ENCODE measurements at regions not wholly inside any gene's neighbourhood (a gene's known extent, or its start where the extent isn't known, plus 50 kb on each side); places are given as distances from the start of the nearest gene placed in this dataset.
"Not testable (repeated sequence)": the region's sequence is repeated elsewhere in the genome, so short reads cannot be mapped to it uniquely, and the experiment has no call there.

DNA sequence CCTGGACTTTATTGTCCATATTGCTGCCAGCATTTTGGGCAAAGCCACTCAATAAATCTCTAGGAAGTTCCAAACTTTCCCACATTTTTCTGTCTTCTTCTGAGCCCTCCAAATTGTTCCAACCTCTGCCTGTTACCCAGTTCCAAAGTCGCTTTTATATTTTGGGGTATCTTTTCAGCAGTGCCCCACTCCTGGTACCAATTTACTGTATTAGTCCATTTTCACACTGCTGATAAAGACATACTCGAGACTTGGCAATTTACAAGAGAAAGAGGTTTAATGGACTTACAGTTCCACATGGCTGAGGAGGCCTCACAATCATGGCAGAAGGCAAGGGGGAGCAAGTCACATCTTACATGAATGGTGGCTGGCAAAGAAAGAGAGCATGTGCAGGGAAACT is 53.4 kb downstream of the AHSP start:
- H4K20me1 ChIP-seq (ENCODE audit: insufficient read depth, low read length); H3K36me3 ChIP-seq (replicated peaks; ENCODE audit: insufficient read depth, low read length); H3K9me2 ChIP-seq (replicated peaks; ENCODE audit: insufficient read depth, low read length); H3F3A ChIP-seq (ENCODE audit: insufficient read depth, low read length); H3K9me3 ChIP-seq (replicated peaks; ENCODE audit: insufficient read depth, low read length); H2AFZ ChIP-seq (ENCODE audit: low read length); H3K9ac ChIP-seq (ENCODE audit: low read length); H3K79me2 ChIP-seq (ENCODE audit: low read length); DNase-seq; H3K4me3 ChIP-seq (ENCODE audit: low read length); H3K4me1 ChIP-seq (ENCODE audit: low read length); H3K27me3 ChIP-seq (replicated peaks; ENCODE audit: insufficient read depth, low read length); H3K4me2 ChIP-seq (ENCODE audit: low read depth, low read length); H3K27ac ChIP-seq (ENCODE audit: low read length): not testable (repeated sequence)

DNA sequence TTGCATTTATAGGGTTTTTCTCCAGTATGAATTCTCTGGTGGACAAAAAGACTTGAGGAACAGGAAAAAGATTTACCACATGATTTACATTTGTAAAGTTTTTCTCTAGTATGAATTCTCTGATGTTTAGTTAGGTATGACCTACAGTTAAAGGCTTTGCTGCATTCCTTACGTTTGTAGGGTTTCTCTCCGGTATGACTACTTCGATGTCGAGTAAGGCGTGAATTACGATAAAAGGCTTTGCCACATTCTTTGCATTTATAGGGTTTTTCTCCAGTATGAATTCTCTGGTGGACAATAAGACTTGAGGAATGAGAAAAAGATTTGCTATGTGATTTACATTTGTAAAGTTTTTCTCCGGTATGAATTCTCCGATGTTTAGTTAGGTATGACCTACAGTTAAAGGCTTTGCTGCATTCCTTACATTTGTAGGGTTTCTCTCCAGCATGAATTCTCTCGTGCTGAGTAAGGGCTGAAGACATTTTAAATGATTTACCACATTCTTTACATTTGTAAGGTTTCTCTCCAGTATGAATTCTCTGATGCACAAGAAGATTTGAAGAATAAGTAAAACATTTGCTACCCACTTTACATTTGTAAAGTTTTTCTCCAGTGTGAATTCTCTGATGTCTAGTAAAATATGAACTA is 74.2 kb downstream of the AHSP start:
- H3K27me3 ChIP-seq (replicated peaks; ENCODE audit: insufficient read depth, low read length); H2AFZ ChIP-seq (ENCODE audit: low read length); H3K9me2 ChIP-seq (replicated peaks; ENCODE audit: insufficient read depth, low read length); H3K79me2 ChIP-seq (ENCODE audit: low read length); H3K4me2 ChIP-seq (ENCODE audit: low read depth, low read length); H4K20me1 ChIP-seq (ENCODE audit: insufficient read depth, low read length); H3K4me1 ChIP-seq (ENCODE audit: low read length); H3K9ac ChIP-seq (ENCODE audit: low read length); H3K9me3 ChIP-seq (replicated peaks; ENCODE audit: insufficient read depth, low read length); H3K27ac ChIP-seq (ENCODE audit: low read length); H3F3A ChIP-seq (ENCODE audit: insufficient read depth, low read length); H3K4me3 ChIP-seq (ENCODE audit: low read length); DNase-seq; H3K36me3 ChIP-seq (replicated peaks; ENCODE audit: insufficient read depth, low read length): not testable (repeated sequence)

DNA sequence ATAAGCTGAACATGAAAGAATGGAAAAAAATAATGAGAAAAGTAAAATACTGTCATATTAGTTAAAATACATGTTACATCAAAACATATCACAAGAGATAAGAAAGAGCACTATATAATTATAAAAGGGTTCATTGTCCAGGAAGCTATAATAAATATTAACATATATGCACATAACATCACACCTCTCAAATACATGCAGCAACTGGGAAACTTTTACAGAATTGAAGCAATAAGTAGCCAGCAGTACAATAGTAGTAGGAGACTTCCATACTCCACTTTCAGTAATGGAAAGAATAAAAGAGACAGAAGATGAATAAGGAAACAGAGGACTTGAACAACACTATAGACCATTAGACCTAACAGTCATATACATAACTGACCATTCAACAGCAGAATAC is 90.4 kb downstream of the AHSP start:
- no peak overlapping the region for H3K4me3 ChIP-seq (ENCODE audit: low read length)
- no peaks in the 10 kb centered on the region for H3K4me1 ChIP-seq (ENCODE audit: low read length)
- no peaks in the 10 kb centered on the region for H3K79me2 ChIP-seq (ENCODE audit: low read length)
- TF ChIP-seq, protein P1, sequence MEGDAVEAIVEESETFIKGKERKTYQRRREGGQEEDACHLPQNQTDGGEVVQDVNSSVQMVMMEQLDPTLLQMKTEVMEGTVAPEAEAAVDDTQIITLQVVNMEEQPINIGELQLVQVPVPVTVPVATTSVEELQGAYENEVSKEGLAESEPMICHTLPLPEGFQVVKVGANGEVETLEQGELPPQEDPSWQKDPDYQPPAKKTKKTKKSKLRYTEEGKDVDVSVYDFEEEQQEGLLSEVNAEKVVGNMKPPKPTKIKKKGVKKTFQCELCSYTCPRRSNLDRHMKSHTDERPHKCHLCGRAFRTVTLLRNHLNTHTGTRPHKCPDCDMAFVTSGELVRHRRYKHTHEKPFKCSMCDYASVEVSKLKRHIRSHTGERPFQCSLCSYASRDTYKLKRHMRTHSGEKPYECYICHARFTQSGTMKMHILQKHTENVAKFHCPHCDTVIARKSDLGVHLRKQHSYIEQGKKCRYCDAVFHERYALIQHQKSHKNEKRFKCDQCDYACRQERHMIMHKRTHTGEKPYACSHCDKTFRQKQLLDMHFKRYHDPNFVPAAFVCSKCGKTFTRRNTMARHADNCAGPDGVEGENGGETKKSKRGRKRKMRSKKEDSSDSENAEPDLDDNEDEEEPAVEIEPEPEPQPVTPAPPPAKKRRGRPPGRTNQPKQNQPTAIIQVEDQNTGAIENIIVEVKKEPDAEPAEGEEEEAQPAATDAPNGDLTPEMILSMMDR (IDR thresholded peaks at IDR 0.05; ENCODE audit: low read length) = no peak
- no peak for TF ChIP-seq EZH2phosphoT487 (IDR thresholded peaks at IDR 0.05; ENCODE audit: low read length)
- TF ChIP-seq EZH2 (optimal IDR thresholded peaks at IDR 0.05; ENCODE audit: low read depth, low read length) = no peak
- no peaks in the 10 kb centered on the region for H3F3A ChIP-seq (ENCODE audit: insufficient read depth, low read length)
- H2AFZ ChIP-seq (ENCODE audit: low read length) = no peak overlapping the region
- DNase-seq = no peak
- H3K27ac ChIP-seq (ENCODE audit: low read length) = no peak overlapping the region
- no peak overlapping the region for H3K9ac ChIP-seq (ENCODE audit: low read length)
- H3K4me2 ChIP-seq (ENCODE audit: low read depth, low read length) = no peak overlapping the region
- no peaks in the 10 kb centered on the region for H3K9me3 ChIP-seq (replicated peaks; ENCODE audit: insufficient read depth, low read length)
- no peaks in the 10 kb centered on the region for H3K36me3 ChIP-seq (replicated peaks; ENCODE audit: insufficient read depth, low read length)
- no peaks in the 10 kb centered on the region for H4K20me1 ChIP-seq (ENCODE audit: insufficient read depth, low read length)
- H3K9me2 ChIP-seq (replicated peaks; ENCODE audit: insufficient read depth, low read length) = no peaks in the 10 kb centered on the region
- H3K27me3 ChIP-seq (replicated peaks; ENCODE audit: insufficient read depth, low read length) = no peaks in the 10 kb centered on the region

DNA sequence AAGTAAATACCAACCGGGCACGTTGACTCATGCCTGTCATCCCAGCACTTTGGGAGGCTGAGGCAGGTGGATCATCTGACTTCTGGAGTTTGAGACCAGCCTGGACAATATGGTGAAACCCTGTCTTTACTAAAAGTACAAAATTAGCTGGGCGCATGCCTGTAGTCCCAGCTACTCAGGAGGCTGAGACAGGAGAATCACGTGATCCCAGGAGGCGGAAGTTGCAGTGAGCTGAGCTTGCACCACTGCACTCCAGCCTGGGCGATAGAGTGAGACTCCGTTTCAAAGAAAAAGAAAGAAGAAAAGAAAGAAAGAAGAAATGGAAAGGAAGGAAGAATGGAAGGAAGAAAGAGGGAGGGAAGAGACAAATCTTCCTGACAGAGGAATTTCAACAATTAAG is 108.7 kb downstream of the AHSP start:
- H3K79me2 ChIP-seq (ENCODE audit: low read length) = no peaks in the 10 kb centered on the region
- DNase-seq = no peak
- H3K4me1 ChIP-seq (ENCODE audit: low read length) = no peaks in the 10 kb centered on the region
- no peaks in the 10 kb centered on the region for H3K36me3 ChIP-seq (replicated peaks; ENCODE audit: insufficient read depth, low read length)
- no peak overlapping the region for H3K9ac ChIP-seq (ENCODE audit: low read length)
- H3F3A ChIP-seq (ENCODE audit: insufficient read depth, low read length) = no peaks in the 10 kb centered on the region
- H3K4me2 ChIP-seq (ENCODE audit: low read depth, low read length) = no peak overlapping the region
- no peaks in the 10 kb centered on the region for H4K20me1 ChIP-seq (ENCODE audit: insufficient read depth, low read length)
- no peak overlapping the region for H2AFZ ChIP-seq (ENCODE audit: low read length)
- no peaks in the 10 kb centered on the region for H3K9me2 ChIP-seq (replicated peaks; ENCODE audit: insufficient read depth, low read length)
- H3K27me3 ChIP-seq (replicated peaks; ENCODE audit: insufficient read depth, low read length) = no peaks in the 10 kb centered on the region
- no peak overlapping the region for H3K27ac ChIP-seq (ENCODE audit: low read length)
- no peak overlapping the region for H3K4me3 ChIP-seq (ENCODE audit: low read length)
- no peak for TF ChIP-seq EZH2 (optimal IDR thresholded peaks at IDR 0.05; ENCODE audit: low read depth, low read length)
- TF ChIP-seq EZH2phosphoT487 (IDR thresholded peaks at IDR 0.05; ENCODE audit: low read length) = no peak
- TF ChIP-seq, protein P1 (IDR thresholded peaks at IDR 0.05; ENCODE audit: low read length) = no peak
- H3K9me3 ChIP-seq (replicated peaks; ENCODE audit: insufficient read depth, low read length) = no peaks in the 10 kb centered on the region
